ENCODE measurements at regions not wholly inside any gene's neighbourhood (a gene's known extent, or its start where the extent isn't known, plus 50 kb on each side); places are given as distances from the start of the nearest gene placed in this dataset.

DNA sequence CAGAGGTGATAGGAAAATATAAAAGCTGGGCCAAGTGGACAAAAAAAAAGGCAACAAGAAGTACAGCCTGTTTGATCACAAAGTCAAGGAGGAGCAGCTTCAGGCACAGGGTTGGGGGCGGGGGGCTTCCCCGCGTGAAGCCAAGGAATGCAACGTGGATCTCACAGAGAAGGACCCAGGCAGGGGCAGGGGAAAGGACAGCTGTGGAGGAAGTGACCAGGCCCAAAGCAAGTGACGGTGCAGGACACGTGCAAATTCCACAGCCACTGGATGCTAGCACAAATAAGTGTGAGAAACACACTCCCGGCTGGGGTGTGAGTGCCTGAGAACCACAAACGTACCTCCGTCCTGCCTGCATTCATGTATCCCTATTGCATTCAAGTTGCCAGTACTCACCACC is 77.7 kb upstream of the DSCAM start:
- TF ChIP-seq, protein P1, sequence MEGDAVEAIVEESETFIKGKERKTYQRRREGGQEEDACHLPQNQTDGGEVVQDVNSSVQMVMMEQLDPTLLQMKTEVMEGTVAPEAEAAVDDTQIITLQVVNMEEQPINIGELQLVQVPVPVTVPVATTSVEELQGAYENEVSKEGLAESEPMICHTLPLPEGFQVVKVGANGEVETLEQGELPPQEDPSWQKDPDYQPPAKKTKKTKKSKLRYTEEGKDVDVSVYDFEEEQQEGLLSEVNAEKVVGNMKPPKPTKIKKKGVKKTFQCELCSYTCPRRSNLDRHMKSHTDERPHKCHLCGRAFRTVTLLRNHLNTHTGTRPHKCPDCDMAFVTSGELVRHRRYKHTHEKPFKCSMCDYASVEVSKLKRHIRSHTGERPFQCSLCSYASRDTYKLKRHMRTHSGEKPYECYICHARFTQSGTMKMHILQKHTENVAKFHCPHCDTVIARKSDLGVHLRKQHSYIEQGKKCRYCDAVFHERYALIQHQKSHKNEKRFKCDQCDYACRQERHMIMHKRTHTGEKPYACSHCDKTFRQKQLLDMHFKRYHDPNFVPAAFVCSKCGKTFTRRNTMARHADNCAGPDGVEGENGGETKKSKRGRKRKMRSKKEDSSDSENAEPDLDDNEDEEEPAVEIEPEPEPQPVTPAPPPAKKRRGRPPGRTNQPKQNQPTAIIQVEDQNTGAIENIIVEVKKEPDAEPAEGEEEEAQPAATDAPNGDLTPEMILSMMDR (IDR thresholded peaks at IDR 0.05; ENCODE audit: control extremely low read depth in 1 of 3, insufficient read depth in 1 of 3, low read depth in 1 of 3, low read length in 3 of 3), result no peak
- TF ChIP-seq POLR2AphosphoS5 (IDR thresholded peaks at IDR 0.05; ENCODE audit: low read depth, low read length) (no peak), EP300 (IDR thresholded peaks at IDR 0.05; ENCODE audit: borderline replicate concordance in 1 of 2, low read depth in 2 of 2, low read length in 2 of 2) (no peak), GABPA (IDR thresholded peaks at IDR 0.05; ENCODE audit: borderline replicate concordance, insufficient read depth, low read length) (no peak)
- TF ChIP-seq, protein P2, sequence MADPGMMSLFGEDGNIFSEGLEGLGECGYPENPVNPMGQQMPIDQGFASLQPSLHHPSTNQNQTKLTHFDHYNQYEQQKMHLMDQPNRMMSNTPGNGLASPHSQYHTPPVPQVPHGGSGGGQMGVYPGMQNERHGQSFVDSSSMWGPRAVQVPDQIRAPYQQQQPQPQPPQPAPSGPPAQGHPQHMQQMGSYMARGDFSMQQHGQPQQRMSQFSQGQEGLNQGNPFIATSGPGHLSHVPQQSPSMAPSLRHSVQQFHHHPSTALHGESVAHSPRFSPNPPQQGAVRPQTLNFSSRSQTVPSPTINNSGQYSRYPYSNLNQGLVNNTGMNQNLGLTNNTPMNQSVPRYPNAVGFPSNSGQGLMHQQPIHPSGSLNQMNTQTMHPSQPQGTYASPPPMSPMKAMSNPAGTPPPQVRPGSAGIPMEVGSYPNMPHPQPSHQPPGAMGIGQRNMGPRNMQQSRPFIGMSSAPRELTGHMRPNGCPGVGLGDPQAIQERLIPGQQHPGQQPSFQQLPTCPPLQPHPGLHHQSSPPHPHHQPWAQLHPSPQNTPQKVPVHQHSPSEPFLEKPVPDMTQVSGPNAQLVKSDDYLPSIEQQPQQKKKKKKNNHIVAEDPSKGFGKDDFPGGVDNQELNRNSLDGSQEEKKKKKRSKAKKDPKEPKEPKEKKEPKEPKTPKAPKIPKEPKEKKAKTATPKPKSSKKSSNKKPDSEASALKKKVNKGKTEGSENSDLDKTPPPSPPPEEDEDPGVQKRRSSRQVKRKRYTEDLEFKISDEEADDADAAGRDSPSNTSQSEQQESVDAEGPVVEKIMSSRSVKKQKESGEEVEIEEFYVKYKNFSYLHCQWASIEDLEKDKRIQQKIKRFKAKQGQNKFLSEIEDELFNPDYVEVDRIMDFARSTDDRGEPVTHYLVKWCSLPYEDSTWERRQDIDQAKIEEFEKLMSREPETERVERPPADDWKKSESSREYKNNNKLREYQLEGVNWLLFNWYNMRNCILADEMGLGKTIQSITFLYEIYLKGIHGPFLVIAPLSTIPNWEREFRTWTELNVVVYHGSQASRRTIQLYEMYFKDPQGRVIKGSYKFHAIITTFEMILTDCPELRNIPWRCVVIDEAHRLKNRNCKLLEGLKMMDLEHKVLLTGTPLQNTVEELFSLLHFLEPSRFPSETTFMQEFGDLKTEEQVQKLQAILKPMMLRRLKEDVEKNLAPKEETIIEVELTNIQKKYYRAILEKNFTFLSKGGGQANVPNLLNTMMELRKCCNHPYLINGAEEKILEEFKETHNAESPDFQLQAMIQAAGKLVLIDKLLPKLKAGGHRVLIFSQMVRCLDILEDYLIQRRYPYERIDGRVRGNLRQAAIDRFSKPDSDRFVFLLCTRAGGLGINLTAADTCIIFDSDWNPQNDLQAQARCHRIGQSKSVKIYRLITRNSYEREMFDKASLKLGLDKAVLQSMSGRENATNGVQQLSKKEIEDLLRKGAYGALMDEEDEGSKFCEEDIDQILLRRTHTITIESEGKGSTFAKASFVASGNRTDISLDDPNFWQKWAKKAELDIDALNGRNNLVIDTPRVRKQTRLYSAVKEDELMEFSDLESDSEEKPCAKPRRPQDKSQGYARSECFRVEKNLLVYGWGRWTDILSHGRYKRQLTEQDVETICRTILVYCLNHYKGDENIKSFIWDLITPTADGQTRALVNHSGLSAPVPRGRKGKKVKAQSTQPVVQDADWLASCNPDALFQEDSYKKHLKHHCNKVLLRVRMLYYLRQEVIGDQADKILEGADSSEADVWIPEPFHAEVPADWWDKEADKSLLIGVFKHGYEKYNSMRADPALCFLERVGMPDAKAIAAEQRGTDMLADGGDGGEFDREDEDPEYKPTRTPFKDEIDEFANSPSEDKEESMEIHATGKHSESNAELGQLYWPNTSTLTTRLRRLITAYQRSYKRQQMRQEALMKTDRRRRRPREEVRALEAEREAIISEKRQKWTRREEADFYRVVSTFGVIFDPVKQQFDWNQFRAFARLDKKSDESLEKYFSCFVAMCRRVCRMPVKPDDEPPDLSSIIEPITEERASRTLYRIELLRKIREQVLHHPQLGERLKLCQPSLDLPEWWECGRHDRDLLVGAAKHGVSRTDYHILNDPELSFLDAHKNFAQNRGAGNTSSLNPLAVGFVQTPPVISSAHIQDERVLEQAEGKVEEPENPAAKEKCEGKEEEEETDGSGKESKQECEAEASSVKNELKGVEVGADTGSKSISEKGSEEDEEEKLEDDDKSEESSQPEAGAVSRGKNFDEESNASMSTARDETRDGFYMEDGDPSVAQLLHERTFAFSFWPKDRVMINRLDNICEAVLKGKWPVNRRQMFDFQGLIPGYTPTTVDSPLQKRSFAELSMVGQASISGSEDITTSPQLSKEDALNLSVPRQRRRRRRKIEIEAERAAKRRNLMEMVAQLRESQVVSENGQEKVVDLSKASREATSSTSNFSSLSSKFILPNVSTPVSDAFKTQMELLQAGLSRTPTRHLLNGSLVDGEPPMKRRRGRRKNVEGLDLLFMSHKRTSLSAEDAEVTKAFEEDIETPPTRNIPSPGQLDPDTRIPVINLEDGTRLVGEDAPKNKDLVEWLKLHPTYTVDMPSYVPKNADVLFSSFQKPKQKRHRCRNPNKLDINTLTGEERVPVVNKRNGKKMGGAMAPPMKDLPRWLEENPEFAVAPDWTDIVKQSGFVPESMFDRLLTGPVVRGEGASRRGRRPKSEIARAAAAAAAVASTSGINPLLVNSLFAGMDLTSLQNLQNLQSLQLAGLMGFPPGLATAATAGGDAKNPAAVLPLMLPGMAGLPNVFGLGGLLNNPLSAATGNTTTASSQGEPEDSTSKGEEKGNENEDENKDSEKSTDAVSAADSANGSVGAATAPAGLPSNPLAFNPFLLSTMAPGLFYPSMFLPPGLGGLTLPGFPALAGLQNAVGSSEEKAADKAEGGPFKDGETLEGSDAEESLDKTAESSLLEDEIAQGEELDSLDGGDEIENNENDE (IDR thresholded peaks at IDR 0.05; ENCODE audit: insufficient replicate concordance, low read length), result no peak

All from H1 (cell line).